H9 (cell line): ENCODE measurements at regions not wholly inside any gene's neighbourhood (a gene's known extent, or its start where the extent isn't known, plus 50 kb on each side); places are given as distances from the start of the nearest gene placed in this dataset.

Experiments
- DNase-seq: peaks from one replicate; pipeline ENCODE4 v3.0.0-alpha.2; 2017
- H2AFZ ChIP-seq: one replicate; pipeline ENCODE4 v1.6.1; 2013; ENCODE audit warnings: mild to moderate bottlenecking, low read length, control low read depth, moderate library complexity
- H2AK5ac ChIP-seq: 2 replicates; pipeline ENCODE4 v1.6.1; 2013; ENCODE audit warnings: low read length, control low read depth, mixed read lengths; ENCODE audit not compliant: insufficient read length
- H2BK120ac ChIP-seq: one replicate; pipeline ENCODE4 v1.6.1; 2013; ENCODE audit warnings: low read depth, mild to moderate bottlenecking, low read length, control low read depth, inconsistent platforms; ENCODE audit not compliant: poor library complexity, severe bottlenecking
- H2BK12ac ChIP-seq: 2 replicates; pipeline ENCODE4 v1.6.1; 2013; ENCODE audit warnings: low read length, control low read depth, mixed read lengths, low read depth; ENCODE audit not compliant: insufficient read length
- H2BK15ac ChIP-seq: 2 replicates; pipeline ENCODE4 v1.6.1; 2013; ENCODE audit warnings: low read depth, low read length, control low read depth
- H2BK20ac ChIP-seq: one replicate; pipeline ENCODE4 v1.6.1; 2013; ENCODE audit warnings: low read depth, mild to moderate bottlenecking, low read length, control low read depth, inconsistent platforms; ENCODE audit not compliant: poor library complexity, severe bottlenecking
- H2BK5ac ChIP-seq: 2 replicates; pipeline ENCODE4 v1.6.1; 2013; ENCODE audit warnings: low read length, control low read depth, mixed read lengths; ENCODE audit not compliant: insufficient read length
- H3K14ac ChIP-seq: 2 replicates; pipeline ENCODE4 v1.6.1; 2013; ENCODE audit warnings: low read length, control low read depth; ENCODE audit not compliant: insufficient read depth
- H3K18ac ChIP-seq: 2 replicates; pipeline ENCODE4 v1.6.1; 2013; ENCODE audit warnings: low read depth, mild to moderate bottlenecking, mixed read lengths, low read length, control low read depth; ENCODE audit not compliant: insufficient read length
- H3K23ac ChIP-seq: 2 replicates; pipeline ENCODE4 v1.6.1; 2013; ENCODE audit warnings: low read length, control low read depth, mixed read lengths, low read depth; ENCODE audit not compliant: insufficient read length
- H3K23me2 ChIP-seq: 2 replicates; pipeline ENCODE4 v1.6.1; 2013; ENCODE audit warnings: low read depth, mild to moderate bottlenecking, mixed read lengths, low read length, control low read depth; ENCODE audit not compliant: insufficient read length, poor library complexity, severe bottlenecking
- H3K27ac ChIP-seq: 2 replicates; pipeline ENCODE4 v1.5.1; 2013; ENCODE audit warnings: low read length, control low read depth, mixed read lengths, low read depth; ENCODE audit not compliant: insufficient read length
- H3K27me3 ChIP-seq: 2 replicates; pipeline ENCODE4 v1.6.1; 2013; ENCODE audit warnings: low read length, control low read depth, inconsistent platforms; ENCODE audit not compliant: insufficient read depth
- H3K4ac ChIP-seq: 2 replicates; pipeline ENCODE4 v1.6.1; 2013; ENCODE audit warnings: low read depth, mild to moderate bottlenecking, control low read depth, inconsistent platforms, low read length, moderate library complexity
- H3K4me1 ChIP-seq: 2 replicates; pipeline ENCODE4 v1.6.1; 2013; ENCODE audit warnings: low read length, control low read depth, inconsistent platforms; ENCODE audit not compliant: insufficient read depth
- H3K4me2 ChIP-seq: 2 replicates; pipeline ENCODE4 v1.6.1; 2013; ENCODE audit warnings: low read length, control low read depth, mixed read lengths; ENCODE audit not compliant: insufficient read length, insufficient read depth
- H3K56ac ChIP-seq: 2 replicates; pipeline ENCODE4 v1.6.1; 2013; ENCODE audit warnings: low read depth, mild to moderate bottlenecking, mixed read lengths, low read length, control low read depth; ENCODE audit not compliant: insufficient read length
- H3K79me1 ChIP-seq: 2 replicates; pipeline ENCODE4 v1.6.1; 2013; ENCODE audit warnings: low read depth, mild to moderate bottlenecking, moderate library complexity, low read length, control low read depth, inconsistent platforms; ENCODE audit not compliant: insufficient read depth, poor library complexity, severe bottlenecking
- H3K79me2 ChIP-seq: 2 replicates; pipeline ENCODE4 v1.6.1; 2013; ENCODE audit warnings: low read length, control low read depth, inconsistent platforms; ENCODE audit not compliant: insufficient read depth
- H3K9ac ChIP-seq: 2 replicates; pipeline ENCODE4 v1.6.1; 2013; ENCODE audit warnings: low read length, control low read depth, mixed read lengths; ENCODE audit not compliant: insufficient read length; ENCODE audit errors: extremely low read depth
- H3K9me3 ChIP-seq: one replicate; pipeline ENCODE4 v1.6.1; 2013; ENCODE audit warnings: low read depth, low read length, inconsistent platforms; ENCODE audit not compliant: control insufficient read depth
- H3T11ph ChIP-seq: one replicate; pipeline ENCODE4 v1.6.1; 2013; ENCODE audit warnings: mild to moderate bottlenecking, low read length, control low read depth, inconsistent platforms
- H4K20me1 ChIP-seq: one replicate; pipeline ENCODE4 v1.6.1; 2013; ENCODE audit not compliant: control insufficient read depth, insufficient read length, insufficient read depth
- H4K5ac ChIP-seq: 2 replicates; pipeline ENCODE4 v1.6.1; 2013; ENCODE audit warnings: low read depth, mild to moderate bottlenecking, mixed read lengths, low read length, control low read depth; ENCODE audit not compliant: insufficient read length
- H4K8ac ChIP-seq: replicated peaks from 2 replicates; pipeline ENCODE4 v1.6.1; 2013; ENCODE audit warnings: low read length, control low read depth, mixed read lengths, low read depth; ENCODE audit not compliant: insufficient read length
- H4K91ac ChIP-seq: 2 replicates; pipeline ENCODE4 v1.6.1; 2013; ENCODE audit warnings: low read depth, mild to moderate bottlenecking, moderate library complexity, mixed read lengths, low read length, control low read depth; ENCODE audit not compliant: insufficient read length
- H3K27ac Mint-ChIP-seq, 3 experiments: 2 replicates in 2 of 3; 3 replicates in 1 of 3; pipeline ENCODE4 v1.8.0; 2020 to 2021; ENCODE audit warnings: mixed read lengths in 3 of 3, mild to moderate bottlenecking in 1 of 3, moderate library complexity in 1 of 3
- H3K27me3 Mint-ChIP-seq: 2 replicates; pipeline ENCODE4 v1.8.0; 2021; ENCODE audit warnings: low read depth, mild to moderate bottlenecking, moderate library complexity, mixed read lengths
- H3K36me3 Mint-ChIP-seq, 3 experiments: 2 replicates in 2 of 3; 3 replicates in 1 of 3; pipeline ENCODE4 v1.8.0; 2020 to 2021; ENCODE audit warnings: low read depth in 3 of 3, mixed read lengths in 3 of 3; ENCODE audit not compliant: insufficient read depth in 1 of 3
- H3K4me1 Mint-ChIP-seq, 2 experiments: 2 replicates each; pipeline ENCODE4 v1.8.0; 2020; ENCODE audit warnings: mixed read lengths in 2 of 2
- H3K4me3 Mint-ChIP-seq, 2 experiments: 2 replicates in 1 of 2; 3 replicates in 1 of 2; pipeline ENCODE4 v1.8.0; 2020 to 2021; ENCODE audit warnings: mild to moderate bottlenecking in 2 of 2, mixed read lengths in 2 of 2, moderate library complexity in 1 of 2
- H3K9me3 Mint-ChIP-seq, 2 experiments: 2 replicates in 1 of 2; 3 replicates in 1 of 2; pipeline ENCODE4 v1.8.0; 2020; ENCODE audit warnings: mild to moderate bottlenecking in 2 of 2, mixed read lengths in 2 of 2, moderate library complexity in 1 of 2
- WGBS: extraction: QIAGEN DNeasy Blood & Tissue Kit; methylation state at CpG from one replicate; pipeline ENCODE4 v1.1.7; 2013; ENCODE audit warnings: missing lambda C conversion rate, low lambda C conversion rate, mixed read lengths; ENCODE audit not compliant: insufficient read length; ENCODE audit errors: extremely low coverage; 5-methylcytosine and 5-hydroxymethylcytosine counted together
- TF ChIP-seq, protein P1 (sequence below): fragments of 200-600 bp; sonication (generic); conservative IDR thresholded peaks from 3 replicates; pipeline ENCODE4 v1.8.0; 2021; ENCODE audit warnings: antibody characterized with exemption, mild to moderate bottlenecking

DNA sequence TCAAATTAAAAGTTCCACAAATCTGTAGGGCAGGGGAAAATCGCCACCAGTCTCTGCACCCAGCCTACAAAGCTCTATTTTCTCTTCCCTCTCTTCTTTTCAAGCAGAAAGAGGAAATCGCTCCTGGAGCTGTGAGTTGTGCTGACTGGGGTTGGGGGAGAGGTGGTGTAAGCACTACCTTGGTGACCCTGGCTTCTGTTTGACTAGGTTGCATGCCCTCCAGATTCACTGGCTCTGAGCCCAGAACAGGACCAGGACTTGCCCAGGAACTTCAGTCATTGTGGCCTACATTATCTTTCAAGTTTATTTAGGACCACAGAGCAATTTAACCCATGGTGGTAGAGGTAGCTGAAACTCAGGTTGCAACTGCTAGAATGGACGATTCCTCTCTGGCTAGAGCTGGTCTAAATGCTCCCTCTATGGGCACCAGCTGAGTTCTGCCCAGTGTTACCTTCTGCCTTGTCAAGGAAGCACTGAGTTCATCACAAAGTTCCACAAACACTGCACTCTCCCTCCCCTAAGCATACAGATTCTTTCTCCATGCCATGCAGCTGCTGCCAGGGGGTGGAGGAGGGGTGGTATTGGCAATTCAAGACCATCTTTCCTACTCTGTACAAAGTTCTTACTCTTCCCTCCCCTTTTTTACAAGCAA, 122.0 kb upstream of the BMP5 start:
- H3K9ac ChIP-seq = no peak overlapping the region
- no peak overlapping the region for H3K18ac ChIP-seq
- H3T11ph ChIP-seq = no peak overlapping the region
- no peaks in the 10 kb centered on the region for H3K79me1 ChIP-seq
- H4K5ac ChIP-seq = no peak overlapping the region
- Mint-ChIP-seq H3K9me3 (peaks cover 24 to 31% of the 10 kb centered on the region in 2 experiments), H3K27ac (0 out of 7 replicates have a peak overlapping the region, but pooled peaks of 1 of the 3 experiments have one; percentile 8), H3K27me3 (no peaks in the 10 kb centered on the region), H3K36me3 (peaks cover 11 to 27% (median 14%) of the 10 kb centered on the region in 3 experiments), H3K4me1 (no peaks in the 10 kb centered on the region), H3K4me3 (no peak overlapping the region)
- no peak overlapping the region for H3K4me2 ChIP-seq
- no peak overlapping the region for H4K8ac ChIP-seq
- no peaks in the 10 kb centered on the region for H3K23me2 ChIP-seq
- TF ChIP-seq, protein P1, sequence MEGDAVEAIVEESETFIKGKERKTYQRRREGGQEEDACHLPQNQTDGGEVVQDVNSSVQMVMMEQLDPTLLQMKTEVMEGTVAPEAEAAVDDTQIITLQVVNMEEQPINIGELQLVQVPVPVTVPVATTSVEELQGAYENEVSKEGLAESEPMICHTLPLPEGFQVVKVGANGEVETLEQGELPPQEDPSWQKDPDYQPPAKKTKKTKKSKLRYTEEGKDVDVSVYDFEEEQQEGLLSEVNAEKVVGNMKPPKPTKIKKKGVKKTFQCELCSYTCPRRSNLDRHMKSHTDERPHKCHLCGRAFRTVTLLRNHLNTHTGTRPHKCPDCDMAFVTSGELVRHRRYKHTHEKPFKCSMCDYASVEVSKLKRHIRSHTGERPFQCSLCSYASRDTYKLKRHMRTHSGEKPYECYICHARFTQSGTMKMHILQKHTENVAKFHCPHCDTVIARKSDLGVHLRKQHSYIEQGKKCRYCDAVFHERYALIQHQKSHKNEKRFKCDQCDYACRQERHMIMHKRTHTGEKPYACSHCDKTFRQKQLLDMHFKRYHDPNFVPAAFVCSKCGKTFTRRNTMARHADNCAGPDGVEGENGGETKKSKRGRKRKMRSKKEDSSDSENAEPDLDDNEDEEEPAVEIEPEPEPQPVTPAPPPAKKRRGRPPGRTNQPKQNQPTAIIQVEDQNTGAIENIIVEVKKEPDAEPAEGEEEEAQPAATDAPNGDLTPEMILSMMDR = no peak
- H2BK5ac ChIP-seq = no peak overlapping the region
- H2BK20ac ChIP-seq = no peak overlapping the region
- DNase-seq = no peak
- no peaks in the 10 kb centered on the region for H4K20me1 ChIP-seq
- no peak overlapping the region for H3K14ac ChIP-seq
- no peak overlapping the region for H2AK5ac ChIP-seq
- no peak overlapping the region for H2AFZ ChIP-seq
- H3K9me3 ChIP-seq = peaks cover 9% of the 10 kb centered on the region
- no peak overlapping the region for H2BK120ac ChIP-seq
- H2BK12ac ChIP-seq = no peak overlapping the region
- no peak overlapping the region for H2BK15ac ChIP-seq
- WGBS = no CpG with 5 or more reads among the region's 3 CpGs
- H3K27me3 ChIP-seq = no peaks in the 10 kb centered on the region
- no peak overlapping the region for H4K91ac ChIP-seq
- no peak overlapping the region for H3K4ac ChIP-seq
- no peak overlapping the region for H3K23ac ChIP-seq
- no peak overlapping the region for H3K27ac ChIP-seq
- H3K56ac ChIP-seq = no peak overlapping the region
- H3K4me1 ChIP-seq = no peaks in the 10 kb centered on the region
- H3K79me2 ChIP-seq = no peaks in the 10 kb centered on the region
